HG03108 (cell line): ENCODE measurements at regions not wholly inside any gene's neighbourhood (a gene's known extent, or its start where the extent isn't known, plus 50 kb on each side); places are given as distances from the start of the nearest gene placed in this dataset.
"Not testable (repeated sequence)": the region's sequence is repeated elsewhere in the genome, so short reads cannot be mapped to it uniquely, and the experiment has no call there.

ENCODE experiments used
- ATAC-seq: cut with Tn5 transposase; IDR thresholded peaks from one replicate; pipeline ENCODE4 v1.9.1; 2021; ENCODE audit warnings: moderate library complexity; ENCODE audit not compliant: unreplicated experiment

DNA sequence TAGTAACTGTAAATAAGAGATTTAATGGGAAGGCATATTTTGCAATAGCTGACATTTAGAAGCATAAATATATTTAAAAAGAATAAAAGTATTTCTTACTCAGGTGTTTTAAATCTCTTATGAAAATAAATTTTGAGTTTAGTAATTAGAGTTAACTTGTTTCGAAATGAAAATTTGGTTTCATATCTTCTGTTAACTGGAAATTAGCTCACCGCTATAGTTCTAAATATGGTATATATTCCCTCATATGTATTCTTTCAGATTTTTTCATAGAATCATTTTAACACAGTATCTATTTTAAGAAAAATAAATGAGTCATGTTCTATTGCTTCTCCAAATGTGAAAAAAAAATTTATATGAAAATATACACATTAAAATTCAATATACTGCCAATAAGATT lies 434.1 kb downstream of the DTWD2 start:
- ATAC-seq: no peak

- no peak for ATAC-seq
Measured at GRCh38 chr5:118553662-118554061, 434.7 kb downstream of the DTWD2 start.

GRCh38 chr5:118552731-118553360 lies 435.5 kb downstream of the DTWD2 start:
- no peak for ATAC-seq

DNA sequence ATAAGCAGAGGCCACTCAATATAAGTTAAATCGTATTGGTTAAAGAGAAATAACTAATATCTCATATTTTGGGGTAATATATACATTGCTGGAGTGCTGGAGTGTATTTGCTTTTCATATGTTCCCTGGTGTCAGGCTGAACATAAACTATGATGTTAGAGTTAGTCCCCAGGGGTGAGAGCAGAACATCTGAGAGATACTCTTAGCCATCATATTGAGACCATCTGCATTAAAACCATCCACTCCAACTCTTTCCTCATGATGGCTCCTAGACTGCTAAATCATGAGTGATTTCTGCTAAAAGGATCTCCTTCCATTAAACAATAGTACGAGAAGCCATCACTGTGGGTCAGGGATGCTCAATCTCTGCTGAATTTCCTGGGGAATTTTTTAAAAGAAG lies 436.2 kb downstream of the DTWD2 start:
- ATAC-seq: no peak

GRCh38 chr5:118551716-118552115 lies 436.6 kb downstream of the DTWD2 start:
- no peak for ATAC-seq

- no peak for ATAC-seq
Measured at GRCh38 chr5:118551031-118551430, 437.3 kb downstream of the DTWD2 start.

- ATAC-seq: no peak
Measured at GRCh38 chr5:118548761-118549720, 439.3 kb downstream of the DTWD2 start.

- ATAC-seq: no peak
Measured at GRCh38 chr5:118545470-118545869, 442.9 kb downstream of the DTWD2 start.

DNA sequence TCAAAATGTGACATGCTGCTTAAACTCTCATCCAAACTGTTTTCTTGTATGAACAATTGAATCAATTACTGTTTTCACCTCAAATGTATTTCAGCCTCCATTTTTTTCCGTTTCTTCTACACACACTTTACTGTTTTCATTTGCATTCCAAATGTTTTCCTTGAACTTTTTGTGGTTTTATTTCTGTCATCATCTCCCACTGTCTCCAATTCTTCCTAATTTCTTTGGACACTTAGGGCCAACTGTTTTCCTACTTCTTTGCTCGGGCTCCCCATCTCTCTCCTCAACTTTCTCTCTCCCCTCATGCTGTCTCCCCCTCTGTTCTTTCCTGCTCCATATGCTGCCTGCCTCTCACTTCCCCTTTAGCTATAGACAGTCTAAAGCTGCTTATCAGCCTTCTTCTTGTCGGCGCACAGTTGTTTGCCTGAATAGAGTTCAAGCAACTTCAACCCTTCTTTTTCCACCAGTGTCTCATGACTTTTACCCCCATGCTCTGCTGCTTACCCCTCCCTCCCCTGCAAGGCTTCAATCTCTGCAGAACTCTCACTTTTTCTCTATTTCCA lies 443.4 kb downstream of the DTWD2 start:
- ATAC-seq: no peak

DNA sequence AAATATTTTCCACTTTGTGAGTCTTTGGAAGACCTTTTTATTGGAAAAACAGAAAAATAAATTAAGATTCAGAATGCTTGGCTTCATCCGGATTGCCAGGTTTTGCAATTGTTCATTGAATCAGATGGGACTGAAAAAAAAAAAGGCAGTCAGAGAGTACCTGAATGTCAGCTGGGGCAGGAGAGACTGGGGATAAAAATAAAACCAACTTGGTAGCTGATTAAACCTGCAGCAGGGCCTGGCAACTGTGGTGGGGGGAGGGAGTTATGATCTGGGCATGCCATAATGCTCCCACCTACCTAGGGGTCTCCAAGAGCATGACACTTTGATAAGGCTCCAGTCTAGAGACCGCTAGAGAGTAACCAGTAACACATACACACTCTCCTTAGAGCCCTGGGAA lies 454.4 kb downstream of the DTWD2 start:
- ATAC-seq: no peak

- no peak for ATAC-seq
Measured at GRCh38 chr5:118533156-118533555, 455.2 kb downstream of the DTWD2 start.

GRCh38 chr5:118531276-118531675 lies 457.1 kb downstream of the DTWD2 start:
- ATAC-seq: no peak

DNA sequence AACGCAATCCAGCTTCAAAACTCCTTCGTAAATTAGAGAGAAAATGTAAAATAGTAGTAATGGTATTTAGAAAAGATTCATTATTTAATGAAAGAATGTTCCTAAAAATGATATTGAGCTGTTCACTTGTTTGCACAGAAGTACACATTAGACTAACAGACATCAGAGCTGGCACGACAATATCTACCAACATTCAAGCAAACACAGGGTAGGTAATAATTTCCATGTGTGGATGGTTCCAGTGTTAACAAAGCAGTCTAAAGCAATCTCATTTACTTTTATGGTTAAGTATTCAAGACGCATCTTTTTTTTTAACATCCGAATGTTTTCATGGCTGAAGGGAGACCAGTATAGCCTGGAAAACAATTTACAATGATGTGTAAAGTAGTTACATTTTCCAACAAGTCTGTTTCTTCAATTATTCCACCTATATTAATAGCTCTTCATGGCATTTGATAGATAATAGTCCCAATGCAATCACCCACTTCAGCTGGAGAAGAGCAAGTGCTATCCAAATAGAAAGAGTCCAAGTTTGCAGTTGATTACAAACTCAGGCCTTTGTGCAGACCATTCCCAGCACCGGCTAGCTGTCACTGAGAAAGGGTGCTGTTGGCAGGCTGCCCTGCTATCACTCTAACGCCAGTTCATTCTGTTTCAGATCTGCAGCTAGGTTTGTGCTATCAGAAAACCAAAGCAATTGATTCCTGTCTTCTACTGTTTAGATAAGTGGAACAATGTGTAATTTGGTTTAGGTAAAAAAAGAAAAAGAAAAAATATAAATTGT lies 458.8 kb downstream of the DTWD2 start:
- no peak for ATAC-seq

GRCh38 chr5:118522626-118523025 lies 465.7 kb downstream of the DTWD2 start:
- ATAC-seq: no peak

DNA sequence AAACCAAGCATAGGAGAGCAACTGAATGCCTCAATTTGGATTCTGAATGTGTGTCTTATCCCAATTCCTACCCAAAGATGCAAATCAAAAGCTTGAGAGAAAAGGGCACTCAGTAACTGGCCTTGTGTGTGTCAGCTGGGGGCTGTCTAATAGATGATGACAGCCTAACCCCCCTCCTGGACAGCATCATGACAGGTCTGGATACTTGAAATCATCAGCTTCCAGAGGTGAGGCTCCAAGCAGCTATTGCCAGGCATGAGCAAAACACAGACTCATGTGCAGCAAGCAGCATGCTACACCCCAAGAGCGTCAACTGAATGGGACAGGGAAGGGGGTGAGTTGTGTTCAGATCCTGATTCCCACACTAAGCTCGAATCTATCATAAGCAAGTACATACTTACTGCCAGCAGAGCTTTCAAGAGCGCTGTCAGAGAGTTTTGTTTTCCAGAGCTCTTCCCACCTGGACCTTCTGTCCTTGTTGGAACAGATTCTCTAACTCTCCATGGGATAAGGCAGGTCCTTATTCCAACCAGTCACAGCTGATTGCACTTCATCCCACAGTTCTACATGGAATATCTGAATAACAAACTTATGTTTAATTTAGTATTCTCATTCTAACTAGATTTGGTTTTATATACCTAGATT lies 467.5 kb downstream of the DTWD2 start:
- no peak for ATAC-seq

GRCh38 chr5:118519466-118519865 lies 468.9 kb downstream of the DTWD2 start:
- no peak for ATAC-seq

GRCh38 chr5:118518720-118519119 lies 469.6 kb downstream of the DTWD2 start:
- no peak for ATAC-seq

- ATAC-seq: no peak
Measured at GRCh38 chr5:118511846-118512245, 476.5 kb downstream of the DTWD2 start.

- ATAC-seq: peak; percentile 96
Measured at GRCh38 chr5:118506217-118506852, 482.0 kb downstream of the DTWD2 start.

DNA sequence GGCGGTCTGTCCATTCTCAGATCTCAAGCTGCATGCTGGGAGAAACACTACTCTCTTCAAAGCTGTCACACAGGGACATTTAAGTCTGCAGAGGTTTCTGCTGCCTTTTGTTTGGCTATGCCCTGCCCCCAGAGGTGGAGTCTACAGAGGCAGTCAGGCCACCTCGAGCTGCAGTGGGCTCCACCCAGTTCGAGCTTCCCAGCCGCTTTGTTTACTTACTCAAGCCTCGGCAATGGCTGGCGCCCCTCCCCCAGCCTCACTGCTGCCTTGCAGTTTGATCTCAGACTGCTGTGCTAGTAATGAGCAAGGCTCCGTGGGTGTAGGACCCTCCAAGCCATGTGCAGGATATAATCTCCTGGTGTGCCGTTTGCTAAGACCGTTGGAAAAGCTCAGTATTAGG lies 486.1 kb downstream of the DTWD2 start:
- ATAC-seq: not testable (repeated sequence)
